ENCODE measurements at regions not wholly inside any gene's neighbourhood (a gene's known extent, or its start where the extent isn't known, plus 50 kb on each side); places are given as distances from the start of the nearest gene placed in this dataset.

GRCh38 chr3:59424268-59425010, 374.6 kb upstream of the CFAP20DC start:
- intact Hi-C loops (cut with micrococcal nuclease) = loop anchor here (10.0 kb wide), 1 partner anchor 110 kb away; no protein-coding TSS in a partner anchor

GRCh38 chr3:59423707-59424106, 373.9 kb upstream of the CFAP20DC start:
- intact Hi-C loops (cut with micrococcal nuclease) = loop anchor here (2.0 to 10.0 kb wide), 2 partner anchors 17 to 109 kb away; no protein-coding TSS in a partner anchor

- intact Hi-C loops (cut with micrococcal nuclease) = loop anchor here (2.0 to 10.0 kb wide), 2 partner anchors 16 to 108 kb away; no protein-coding TSS in a partner anchor
Observed at GRCh38 chr3:59422312-59422711, 372.5 kb upstream of the CFAP20DC start.

- intact Hi-C loops (cut with micrococcal nuclease) = no loop called here
Observed at GRCh38 chr3:59418836-59419235, 369.0 kb upstream of the CFAP20DC start.

- intact Hi-C loops (cut with micrococcal nuclease) = no loop called here
Observed at GRCh38 chr3:59412516-59412915, 362.7 kb upstream of the CFAP20DC start.

- intact Hi-C loops (cut with micrococcal nuclease) = no loop called here
Observed at GRCh38 chr3:59411694-59412093, 361.9 kb upstream of the CFAP20DC start.

- intact Hi-C loops (cut with micrococcal nuclease) = no loop called here
Observed at GRCh38 chr3:59411186-59411585, 361.4 kb upstream of the CFAP20DC start.

- intact Hi-C loops (cut with micrococcal nuclease) = no loop called here
Observed at GRCh38 chr3:59408047-59408624, 358.3 kb upstream of the CFAP20DC start.

GRCh38 chr3:59407425-59407824, 357.6 kb upstream of the CFAP20DC start:
- intact Hi-C loops (cut with micrococcal nuclease) = loop anchor here (2.0 kb wide), 2 partner anchors 15 to 19 kb away; no protein-coding TSS in a partner anchor

GRCh38 chr3:59406943-59407342, 357.1 kb upstream of the CFAP20DC start:
- intact Hi-C loops (cut with micrococcal nuclease) = loop anchor here (2.0 kb wide), 2 partner anchors 16 to 18 kb away; no protein-coding TSS in a partner anchor

- intact Hi-C loops (cut with micrococcal nuclease) = no loop called here
Observed at GRCh38 chr3:59404851-59405250, 355.0 kb upstream of the CFAP20DC start.

GRCh38 chr3:59404064-59404463, 354.2 kb upstream of the CFAP20DC start:
- intact Hi-C loops (cut with micrococcal nuclease) = no loop called here

- intact Hi-C loops (cut with micrococcal nuclease) = no loop called here
Observed at GRCh38 chr3:59401924-59402323, 352.1 kb upstream of the CFAP20DC start.

- intact Hi-C loops (cut with micrococcal nuclease) = no loop called here
Observed at GRCh38 chr3:59392116-59392515, 342.3 kb upstream of the CFAP20DC start.

GRCh38 chr3:59391131-59391530, 341.3 kb upstream of the CFAP20DC start:
- intact Hi-C loops (cut with micrococcal nuclease) = no loop called here

- intact Hi-C loops (cut with micrococcal nuclease) = loop anchor here (2.0 to 10.0 kb wide), 9 partner anchors 18 to 1164 kb away; no protein-coding TSS in a partner anchor
Observed at GRCh38 chr3:59388555-59389270, 338.9 kb upstream of the CFAP20DC start.

- intact Hi-C loops (cut with micrococcal nuclease) = loop anchor here (1.0 to 10.0 kb wide), 15 partner anchors 40 to 1865 kb away; partner anchors contain the start of gene FHIT
Observed at GRCh38 chr3:59386165-59386564, 336.3 kb upstream of the CFAP20DC start.

GRCh38 chr3:59385547-59385946, 335.7 kb upstream of the CFAP20DC start:
- intact Hi-C loops (cut with micrococcal nuclease) = loop anchor here (5.0 to 10.0 kb wide), 7 partner anchors 73 to 1167 kb away; no protein-coding TSS in a partner anchor

- intact Hi-C loops (cut with micrococcal nuclease) = loop anchor here (10.0 kb wide), 1 partner anchor 374 kb away; no protein-coding TSS in a partner anchor
Observed at GRCh38 chr3:59381282-59381681, 331.5 kb upstream of the CFAP20DC start.

GRCh38 chr3:59380146-59380545, 330.3 kb upstream of the CFAP20DC start:
- intact Hi-C loops (cut with micrococcal nuclease) = loop anchor here (10.0 kb wide), 1 partner anchor 375 kb away; no protein-coding TSS in a partner anchor

GRCh38 chr3:59374818-59375211, 325.0 kb upstream of the CFAP20DC start:
- intact Hi-C loops (cut with micrococcal nuclease) = no loop called here
